A549 (cell line): ENCODE measurements at regions not wholly inside any gene's neighbourhood (a gene's known extent, or its start where the extent isn't known, plus 50 kb on each side); places are given as distances from the start of the nearest gene placed in this dataset.

Experiments
- ATAC-seq, 2 experiments: fragments of 200-7000 bp in 1 of 2; fragments of >200 bp in 1 of 2; cut with Nextera tagmentation in 1 of 2; cut with Tn5 transposase in 1 of 2; 3 replicates each; pipeline versions ENCODE4 v1.8.0 to v1.9.1; 2018 to 2020; ENCODE audit warnings: mild to moderate bottlenecking in 1 of 2, moderate library complexity in 1 of 2
- CTCF ChIA-PET: fragments of 300-600 bp; sonication (Branson Sonifier 250); formaldehyde crosslinking; extraction: SDS; loops from one replicate; lab custom pipeline; 2021; ENCODE audit warnings: antibody characterized with exemption, inconsistent platforms; lab: Yijun Ruan, JAX
- POLR2A ChIA-PET: fragments of 350-600 bp; formaldehyde crosslinking; extraction: SDS; loops from one replicate; lab custom pipeline; 2021; ENCODE audit warnings: antibody characterized with exemption, inconsistent platforms; lab: Yijun Ruan, JAX
- DNase-seq, 2 experiments: peaks; one replicate each; pipeline versions ENCODE4 v3.0.0 to v3.0.0-alpha.2; 2011 to 2016; ENCODE audit warnings: low read depth in 1 of 2, low spot score in 1 of 2
- FAIRE-seq: peaks from 2 replicates; lab custom pipeline; 2011; peaks lifted over from hg19 to GRCh38; lab: Jason Lieb, UNC
- H3K27ac ChIP-seq, 2 experiments: fragments of >200 bp; sonication (Bioruptor Twin); formaldehyde crosslinking; 3 replicates each; pipeline ENCODE4 v1.5.1; 2016 to 2017
- H3K4me1 ChIP-seq: fragments of >200 bp; sonication (Bioruptor Twin); formaldehyde crosslinking; 3 replicates; pipeline ENCODE4 v1.6.1; 2016
- H3K4me2 ChIP-seq: fragments of >200 bp; sonication (Bioruptor Twin); formaldehyde crosslinking; 3 replicates; pipeline ENCODE4 v1.6.1; 2016
- H3K4me3 ChIP-seq: fragments of >200 bp; sonication (Bioruptor Twin); formaldehyde crosslinking; 3 replicates; pipeline ENCODE4 v1.5.1; 2016
- H3K9me3 ChIP-seq: fragments of >200 bp; sonication (Bioruptor Twin); formaldehyde crosslinking; 3 replicates; pipeline ENCODE4 v1.6.1; 2016
- CEBPB ChIP-seq, 2 experiments: fragments of >200 bp in 1 of 2; sonication (Bioruptor Twin) in 1 of 2; formaldehyde crosslinking in 1 of 2; IDR thresholded peaks; 2 replicates each; pipeline ENCODE4 v1.6.1; 2012 to 2016
- EHF ChIP-seq: fragments of 250-450 bp; sonication (Bioruptor Pico); IDR thresholded peaks from 2 replicates; pipeline ENCODE4 v1.5.0; 2020; ENCODE audit warnings: mild to moderate bottlenecking
- EHMT2 ChIP-seq: fragments of 200-600 bp; sonication (generic); IDR thresholded peaks from 2 replicates; pipeline ENCODE4 v1.6.1; 2016; ENCODE audit warnings: antibody characterized with exemption, low read depth, mild to moderate bottlenecking, moderate library complexity
- FOSB ChIP-seq: fragments of 250-450 bp; sonication (Bioruptor Pico); IDR thresholded peaks from 2 replicates; pipeline ENCODE4 v1.5.0; 2020; ENCODE audit warnings: mild to moderate bottlenecking, moderate library complexity
- FOXS1 ChIP-seq: fragments of 250-450 bp; sonication (Bioruptor Pico); IDR thresholded peaks from 2 replicates; pipeline ENCODE4 v1.5.0; 2020; ENCODE audit warnings: mild to moderate bottlenecking, moderate library complexity
- HDAC2 ChIP-seq: fragments of 200-600 bp; sonication (generic); IDR thresholded peaks from 2 replicates; pipeline ENCODE4 v1.6.1; 2016
- HEYL ChIP-seq: fragments of 250-450 bp; sonication (Bioruptor Pico); IDR thresholded peaks from 2 replicates; pipeline ENCODE4 v1.8.0; 2021; ENCODE audit warnings: mild to moderate bottlenecking, moderate library complexity
- HOXB13 ChIP-seq: fragments of 250-450 bp; sonication (Bioruptor Pico); IDR thresholded peaks from 2 replicates; pipeline ENCODE4 v1.5.0; 2020; ENCODE audit warnings: low read depth, mild to moderate bottlenecking, moderate library complexity
- JUNB ChIP-seq: fragments of >200 bp; sonication (Bioruptor Twin); formaldehyde crosslinking; IDR thresholded peaks from 2 replicates; pipeline ENCODE4 v1.6.1; 2016
- KDM5A ChIP-seq: fragments of 200-600 bp; sonication (generic); IDR thresholded peaks from 2 replicates; pipeline ENCODE4 v1.6.1; 2016; ENCODE audit warnings: antibody characterized with exemption, mild to moderate bottlenecking
- MAZ ChIP-seq: fragments of 150-350 bp; IDR thresholded peaks from 2 replicates; pipeline ENCODE4 v1.6.1; 2014; ENCODE audit warnings: antibody characterized with exemption, low read depth, low read length, borderline replicate concordance
- NFE2L2 ChIP-seq: fragments of 150-350 bp; conservative IDR thresholded peaks from 2 replicates; pipeline ENCODE4 v1.6.1; 2014; ENCODE audit warnings: low read length
- NR3C1 ChIP-seq: fragments of >200 bp; sonication (Bioruptor Twin); formaldehyde crosslinking; IDR thresholded peaks from 3 replicates; pipeline ENCODE4 v1.6.1; 2017
- PHF8 ChIP-seq: fragments of 200-600 bp; sonication (generic); IDR thresholded peaks from 2 replicates; pipeline ENCODE4 v1.6.1; 2016; ENCODE audit warnings: low read depth, mild to moderate bottlenecking, antibody characterized with exemption, moderate library complexity, borderline replicate concordance
- RARB ChIP-seq: fragments of 250-450 bp; sonication (Bioruptor Pico); IDR thresholded peaks from 2 replicates; pipeline ENCODE4 v1.8.0; 2021; ENCODE audit warnings: mild to moderate bottlenecking, moderate library complexity
- RFX5 ChIP-seq: fragments of 450-650 bp; IDR thresholded peaks from 2 replicates; pipeline ENCODE4 v1.7.1; 2014; ENCODE audit warnings: antibody characterized with exemption, mild to moderate bottlenecking, moderate library complexity
- RNF2 ChIP-seq: fragments of 200-600 bp; sonication (generic); IDR thresholded peaks from 2 replicates; pipeline ENCODE4 v1.6.1; 2016; ENCODE audit warnings: low read depth, mild to moderate bottlenecking, antibody characterized with exemption, moderate library complexity, borderline replicate concordance
- SMC3 ChIP-seq: fragments of >200 bp; sonication (Bioruptor Twin); formaldehyde crosslinking; IDR thresholded peaks from 3 replicates; pipeline ENCODE4 v1.6.1; 2018; ENCODE audit warnings: inconsistent platforms
- SREBF2 ChIP-seq: fragments of 450-650 bp; IDR thresholded peaks from 2 replicates; pipeline ENCODE4 v1.6.1; 2014; ENCODE audit warnings: mild to moderate bottlenecking, moderate library complexity
- ZC3H11A ChIP-seq: fragments of 450-650 bp; IDR thresholded peaks from 2 replicates; pipeline ENCODE4 v1.6.1; 2014; ENCODE audit warnings: antibody characterized with exemption, mild to moderate bottlenecking
- ZNF302 ChIP-seq: fragments of 250-450 bp; sonication (Bioruptor Pico); IDR thresholded peaks from 2 replicates; pipeline ENCODE4 v1.9.0; 2021; ENCODE audit warnings: inconsistent platforms, mild to moderate bottlenecking, moderate library complexity
- ZSCAN20 ChIP-seq: fragments of 250-450 bp; sonication (Bioruptor Pico); IDR thresholded peaks from 2 replicates; pipeline ENCODE4 v1.8.0; 2022; ENCODE audit warnings: mild to moderate bottlenecking, moderate library complexity
- WGBS: methylation state at CpG from one replicate; pipeline ENCODE4 v1.1.6; 2017; ENCODE audit errors: missing lambda C conversion rate; 5-methylcytosine and 5-hydroxymethylcytosine counted together
- TF ChIP-seq, protein P1 (sequence below): fragments of 150-350 bp; IDR thresholded peaks from 2 replicates; pipeline ENCODE4 v1.6.1; 2014; ENCODE audit warnings: low read depth, mild to moderate bottlenecking, low read length
- TF ChIP-seq, protein P2 (sequence below): fragments of 200-600 bp; sonication (generic); IDR thresholded peaks from 2 replicates; pipeline ENCODE4 v1.6.1; 2016; ENCODE audit warnings: antibody characterized with exemption, mild to moderate bottlenecking, moderate library complexity
- TF ChIP-seq, protein P3 (sequence below): IDR thresholded peaks from 2 replicates; pipeline ENCODE4 v1.6.1; 2012
- TF ChIP-seq, protein P4 (sequence below): fragments of >200 bp; sonication (Bioruptor Twin); formaldehyde crosslinking; IDR thresholded peaks from 2 replicates; pipeline ENCODE4 v1.6.1; 2016
- TF ChIP-seq, protein P5 (sequence below): fragments of >200 bp; sonication (Bioruptor Twin); formaldehyde crosslinking; IDR thresholded peaks from 3 replicates; pipeline ENCODE4 v1.5.1; 2016
- TF ChIP-seq, protein P6 (sequence below): fragments of 250-450 bp; sonication (Bioruptor Pico); IDR thresholded peaks from 2 replicates; pipeline ENCODE4 v1.5.0; 2020; ENCODE audit warnings: low read depth, mild to moderate bottlenecking, moderate library complexity

DNA sequence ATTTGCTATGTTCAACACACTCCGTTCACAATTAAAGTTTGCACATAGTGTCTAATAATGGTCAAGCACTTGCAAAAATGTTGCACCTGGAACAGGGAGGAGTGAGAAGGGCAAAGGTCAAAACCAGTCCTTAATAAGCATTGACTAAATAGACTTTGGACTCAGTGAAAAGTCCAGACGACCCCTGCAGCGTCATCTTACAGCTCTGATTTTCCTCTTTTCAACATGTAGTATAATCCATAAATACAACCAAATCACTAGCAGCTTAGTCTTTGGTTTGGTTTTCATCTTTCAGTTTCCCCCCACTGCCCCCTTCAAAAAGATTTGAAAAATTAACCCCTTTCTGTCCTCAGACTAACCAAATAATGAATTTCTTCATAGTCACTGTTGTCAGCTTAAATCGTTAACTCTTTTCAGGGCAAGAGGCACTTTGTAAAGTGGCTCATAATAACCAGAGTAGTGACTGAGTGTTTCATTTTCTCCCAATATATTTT lies 290.3 kb downstream of the PTPRC start:
- TF ChIP-seq, protein P1, sequence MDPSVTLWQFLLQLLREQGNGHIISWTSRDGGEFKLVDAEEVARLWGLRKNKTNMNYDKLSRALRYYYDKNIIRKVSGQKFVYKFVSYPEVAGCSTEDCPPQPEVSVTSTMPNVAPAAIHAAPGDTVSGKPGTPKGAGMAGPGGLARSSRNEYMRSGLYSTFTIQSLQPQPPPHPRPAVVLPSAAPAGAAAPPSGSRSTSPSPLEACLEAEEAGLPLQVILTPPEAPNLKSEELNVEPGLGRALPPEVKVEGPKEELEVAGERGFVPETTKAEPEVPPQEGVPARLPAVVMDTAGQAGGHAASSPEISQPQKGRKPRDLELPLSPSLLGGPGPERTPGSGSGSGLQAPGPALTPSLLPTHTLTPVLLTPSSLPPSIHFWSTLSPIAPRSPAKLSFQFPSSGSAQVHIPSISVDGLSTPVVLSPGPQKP = no peak
- TF ChIP-seq RARB (CRISPR knock-in tag) = no peak
- TF ChIP-seq SMC3 = no peak
- no peak for TF ChIP-seq NR3C1
- TF ChIP-seq RNF2 = no peak
- TF ChIP-seq, protein P2, sequence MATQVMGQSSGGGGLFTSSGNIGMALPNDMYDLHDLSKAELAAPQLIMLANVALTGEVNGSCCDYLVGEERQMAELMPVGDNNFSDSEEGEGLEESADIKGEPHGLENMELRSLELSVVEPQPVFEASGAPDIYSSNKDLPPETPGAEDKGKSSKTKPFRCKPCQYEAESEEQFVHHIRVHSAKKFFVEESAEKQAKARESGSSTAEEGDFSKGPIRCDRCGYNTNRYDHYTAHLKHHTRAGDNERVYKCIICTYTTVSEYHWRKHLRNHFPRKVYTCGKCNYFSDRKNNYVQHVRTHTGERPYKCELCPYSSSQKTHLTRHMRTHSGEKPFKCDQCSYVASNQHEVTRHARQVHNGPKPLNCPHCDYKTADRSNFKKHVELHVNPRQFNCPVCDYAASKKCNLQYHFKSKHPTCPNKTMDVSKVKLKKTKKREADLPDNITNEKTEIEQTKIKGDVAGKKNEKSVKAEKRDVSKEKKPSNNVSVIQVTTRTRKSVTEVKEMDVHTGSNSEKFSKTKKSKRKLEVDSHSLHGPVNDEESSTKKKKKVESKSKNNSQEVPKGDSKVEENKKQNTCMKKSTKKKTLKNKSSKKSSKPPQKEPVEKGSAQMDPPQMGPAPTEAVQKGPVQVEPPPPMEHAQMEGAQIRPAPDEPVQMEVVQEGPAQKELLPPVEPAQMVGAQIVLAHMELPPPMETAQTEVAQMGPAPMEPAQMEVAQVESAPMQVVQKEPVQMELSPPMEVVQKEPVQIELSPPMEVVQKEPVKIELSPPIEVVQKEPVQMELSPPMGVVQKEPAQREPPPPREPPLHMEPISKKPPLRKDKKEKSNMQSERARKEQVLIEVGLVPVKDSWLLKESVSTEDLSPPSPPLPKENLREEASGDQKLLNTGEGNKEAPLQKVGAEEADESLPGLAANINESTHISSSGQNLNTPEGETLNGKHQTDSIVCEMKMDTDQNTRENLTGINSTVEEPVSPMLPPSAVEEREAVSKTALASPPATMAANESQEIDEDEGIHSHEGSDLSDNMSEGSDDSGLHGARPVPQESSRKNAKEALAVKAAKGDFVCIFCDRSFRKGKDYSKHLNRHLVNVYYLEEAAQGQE = no peak
- TF ChIP-seq JUNB = no peak
- TF ChIP-seq FOSB (CRISPR knock-in tag) = no peak
- no peak for TF ChIP-seq FOXS1
- TF ChIP-seq, protein P3, sequence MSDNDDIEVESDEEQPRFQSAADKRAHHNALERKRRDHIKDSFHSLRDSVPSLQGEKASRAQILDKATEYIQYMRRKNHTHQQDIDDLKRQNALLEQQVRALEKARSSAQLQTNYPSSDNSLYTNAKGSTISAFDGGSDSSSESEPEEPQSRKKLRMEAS = no peak
- TF ChIP-seq PHF8 = no peak
- no peak for TF ChIP-seq SREBF2
- TF ChIP-seq EHF (CRISPR knock-in tag) = no peak
- TF ChIP-seq, protein P4, sequence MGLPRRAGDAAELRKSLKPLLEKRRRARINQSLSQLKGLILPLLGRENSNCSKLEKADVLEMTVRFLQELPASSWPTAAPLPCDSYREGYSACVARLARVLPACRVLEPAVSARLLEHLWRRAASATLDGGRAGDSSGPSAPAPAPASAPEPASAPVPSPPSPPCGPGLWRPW = no peak
- TF ChIP-seq HEYL = no peak
- no peak for TF ChIP-seq HDAC2
- no peak for TF ChIP-seq ZNF302 (CRISPR knock-in tag)
- no peak for TF ChIP-seq MAZ
- TF ChIP-seq, protein P5, sequence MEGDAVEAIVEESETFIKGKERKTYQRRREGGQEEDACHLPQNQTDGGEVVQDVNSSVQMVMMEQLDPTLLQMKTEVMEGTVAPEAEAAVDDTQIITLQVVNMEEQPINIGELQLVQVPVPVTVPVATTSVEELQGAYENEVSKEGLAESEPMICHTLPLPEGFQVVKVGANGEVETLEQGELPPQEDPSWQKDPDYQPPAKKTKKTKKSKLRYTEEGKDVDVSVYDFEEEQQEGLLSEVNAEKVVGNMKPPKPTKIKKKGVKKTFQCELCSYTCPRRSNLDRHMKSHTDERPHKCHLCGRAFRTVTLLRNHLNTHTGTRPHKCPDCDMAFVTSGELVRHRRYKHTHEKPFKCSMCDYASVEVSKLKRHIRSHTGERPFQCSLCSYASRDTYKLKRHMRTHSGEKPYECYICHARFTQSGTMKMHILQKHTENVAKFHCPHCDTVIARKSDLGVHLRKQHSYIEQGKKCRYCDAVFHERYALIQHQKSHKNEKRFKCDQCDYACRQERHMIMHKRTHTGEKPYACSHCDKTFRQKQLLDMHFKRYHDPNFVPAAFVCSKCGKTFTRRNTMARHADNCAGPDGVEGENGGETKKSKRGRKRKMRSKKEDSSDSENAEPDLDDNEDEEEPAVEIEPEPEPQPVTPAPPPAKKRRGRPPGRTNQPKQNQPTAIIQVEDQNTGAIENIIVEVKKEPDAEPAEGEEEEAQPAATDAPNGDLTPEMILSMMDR = no peak
- DNase-seq = no peak
- Histone ChIP-seq H3K27ac (peak overlapping the region; percentile 8 to 25; a peak in 3 of 6 replicates), H3K4me3 (peak overlapping the region; percentile 15; the same call in 2 of the 3 replicates), H3K4me2 (peak overlapping the region; percentile 70), H3K4me1 (no peaks in the 10 kb centered on the region; the same call in 2 of the 3 replicates), H3K9me3 (no peaks in the 10 kb centered on the region)
- ATAC-seq = no peak; a peak in 1 of 6 replicates
- 26% methylated on average over 4 of the region's 4 CpGs for WGBS
- no peak for FAIRE-seq
- ChIA-PET CTCF (no interaction called here), POLR2A (interaction anchor here (1.2 kb wide), 1 partner anchor 8 kb away, joined by 4 read pairs; no protein-coding TSS in a partner anchor)

DNA sequence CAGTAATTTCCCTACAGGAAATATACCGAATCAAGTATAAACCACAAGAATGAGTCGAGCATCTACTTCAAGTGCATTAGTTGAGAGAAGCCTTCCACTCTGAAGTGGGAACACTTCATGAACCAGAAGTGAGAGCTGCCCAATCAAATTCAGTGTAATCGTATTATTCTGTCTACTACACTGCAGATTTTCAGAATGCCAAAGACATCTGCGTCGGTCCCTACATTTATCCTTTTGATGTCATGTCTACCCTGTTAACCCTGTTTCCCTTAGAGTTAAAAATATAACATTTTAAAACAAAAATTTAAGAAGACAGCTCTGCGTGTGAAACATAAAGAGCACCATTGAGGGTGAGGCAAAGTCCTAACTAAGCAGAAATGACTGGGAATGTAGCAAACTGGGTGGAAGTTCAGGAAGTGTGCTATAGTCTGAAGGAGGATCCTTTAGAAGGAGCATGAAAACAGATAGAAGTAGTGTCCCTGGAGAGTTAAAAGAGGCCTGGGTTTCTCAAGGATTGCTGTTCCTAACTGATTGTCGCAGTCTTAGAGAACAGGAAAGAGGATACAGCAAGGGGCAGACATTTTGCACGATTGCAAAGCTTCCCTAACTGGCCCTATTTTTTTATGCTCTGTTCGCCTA lies 291.2 kb downstream of the PTPRC start:
- peak overlapping the region; percentile 70 for H3K4me2 ChIP-seq
- peak overlapping the region; percentile 62 to 84 for H3K27ac ChIP-seq
- FAIRE-seq = no peak
- 32% methylated on average over 9 of the region's 9 CpGs for WGBS
- no peaks in the 10 kb centered on the region; the same call in 2 of the 3 replicates for H3K4me1 ChIP-seq
- peak; percentile 66 to 80; a peak in 4 of 6 replicates for ATAC-seq
- H3K4me3 ChIP-seq = peak overlapping the region; percentile 9; the same call in 2 of the 3 replicates
- POLR2A ChIA-PET = no interaction called here
- no peaks in the 10 kb centered on the region for H3K9me3 ChIP-seq
- CTCF ChIA-PET = no interaction called here
- peak in 1 of 2 experiments; percentile 30 for DNase-seq
- TF ChIP-seq HOXB13 (no peak), HDAC2 (no peak), ZC3H11A (no peak), HEYL (no peak), NFE2L2 (no peak), KDM5A (no peak), FOSB (CRISPR knock-in tag) (no peak), ZSCAN20 (CRISPR knock-in tag) (no peak), CEBPB (IDR thresholded peaks at IDR 0.05) (no peak), RFX5 (no peak), EHMT2 (no peak)
- TF ChIP-seq, protein P3 = no peak
- TF ChIP-seq, protein P6, sequence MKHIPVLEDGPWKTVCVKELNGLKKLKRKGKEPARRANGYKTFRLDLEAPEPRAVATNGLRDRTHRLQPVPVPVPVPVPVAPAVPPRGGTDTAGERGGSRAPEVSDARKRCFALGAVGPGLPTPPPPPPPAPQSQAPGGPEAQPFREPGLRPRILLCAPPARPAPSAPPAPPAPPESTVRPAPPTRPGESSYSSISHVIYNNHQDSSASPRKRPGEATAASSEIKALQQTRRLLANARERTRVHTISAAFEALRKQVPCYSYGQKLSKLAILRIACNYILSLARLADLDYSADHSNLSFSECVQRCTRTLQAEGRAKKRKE (CRISPR knock-in tag) = no peak
- TF ChIP-seq, protein P4 = no peak
